Transverse colon (tissue), 4 donors: ENCODE measurements at regions not wholly inside any gene's neighbourhood (a gene's known extent, or its start where the extent isn't known, plus 50 kb on each side); places are given as distances from the start of the nearest gene placed in this dataset.
A peak's percentile ranks its signal among the peaks of the same experiment; 100 is the strongest.
"Not testable (repeated sequence)": the region's sequence is repeated elsewhere in the genome, so short reads cannot be mapped to it uniquely, and the experiment has no call there.

ENCODE experiments used
- DNase-seq: peaks from one replicate; pipeline ENCODE4 v3.0.0-alpha.2; 2019
- H3K27ac ChIP-seq, 4 donors: fragments of 200-600 bp; sonication (generic); 2 replicates each; pipeline ENCODE4 v1.5.1; 2016 to 2018; ENCODE audit warnings: inconsistent platforms in 4 of 4
- H3K27me3 ChIP-seq: fragments of 200-600 bp; sonication (generic); 2 replicates; pipeline ENCODE4 v1.5.1; 2017; ENCODE audit warnings: inconsistent platforms
- H3K36me3 ChIP-seq, 4 donors: fragments of 200-600 bp; sonication (generic); 2 replicates each; pipeline ENCODE4 v1.5.1; 2017 to 2019; ENCODE audit warnings: inconsistent platforms in 4 of 4
- H3K4me1 ChIP-seq, 4 donors: fragments of 200-600 bp; sonication (generic); 2 replicates each; pipeline ENCODE4 v1.5.1; 2017 to 2020; ENCODE audit warnings: inconsistent platforms in 4 of 4
- H3K4me3 ChIP-seq, 4 donors: fragments of 200-600 bp; sonication (generic); 1 replicate in 1 of 4; 2 replicates in 3 of 4; pipeline versions ENCODE4 v1.5.1 to v1.6.1; 2017 to 2019; ENCODE audit warnings: inconsistent platforms in 4 of 4
- H3K9me3 ChIP-seq, 2 donors: fragments of 200-600 bp; sonication (generic); 2 replicates each; pipeline ENCODE4 v1.5.1; 2017 to 2019; ENCODE audit warnings: inconsistent platforms in 2 of 2
- EP300 ChIP-seq: sonication (generic); formaldehyde crosslinking; IDR thresholded peaks from one replicate; pipeline ENCODE4 v1.6.1; 2017; ENCODE audit warnings: antibody characterized with exemption, low read depth
- POLR2A ChIP-seq: fragments of 450-650 bp; IDR thresholded peaks from one replicate; pipeline ENCODE4 v1.6.1; 2016; ENCODE audit warnings: antibody characterized with exemption, mild to moderate bottlenecking, moderate library complexity
- POLR2AphosphoS5 ChIP-seq, 3 donors: sonication (generic); formaldehyde crosslinking; IDR thresholded peaks; one replicate each; pipeline ENCODE4 v1.6.1; 2016; ENCODE audit warnings: antibody characterized with exemption in 3 of 3
- WGBS, 2 donors: methylation state at CpG; one replicate each; pipeline ENCODE4 v1.1.5; 2018; ENCODE audit warnings: low coverage in 1 of 2; 5-methylcytosine and 5-hydroxymethylcytosine counted together
- in situ Hi-C, 4 donors: fragments of 200-750 bp; cut with MboI; loops; one replicate each; pipeline versions ENCODE4 v1.15.0 to v1.15.1; 2017; ENCODE audit warnings: low sequenced_read_pairs in 3 of 4, low pct_ligation_motif_present in 1 of 4, low pct_unique_long_range_greater_than_20kb in 1 of 4
- intact Hi-C: fragments of 100-400 bp; cut with DNase I; formaldehyde crosslinking; loops from one replicate; pipeline ENCODE4 v1.15.1; 2023; ENCODE audit warnings: low total_unique reads
- small RNA-seq, 4 donors: library from RNA; depleted of rRNA; stranded (forward); fragments of <200 nt; gene quantifications; one replicate each; pipeline ENCODE3, GENCODE V24; 2016
- TF ChIP-seq, protein P1 (sequence below), 5 experiments: fragments of 200-600 bp in 3 of 5; fragments of 450-650 bp in 2 of 5; sonication (generic) in 3 of 5; IDR thresholded peaks; 1 replicate in 2 of 5; 2 replicates in 3 of 5; pipeline ENCODE4 v1.5.1; 2016 to 2017; ENCODE audit warnings: antibody characterized with exemption in 5 of 5, inconsistent platforms in 3 of 5, mild to moderate bottlenecking in 2 of 5, moderate library complexity in 1 of 5

DNA sequence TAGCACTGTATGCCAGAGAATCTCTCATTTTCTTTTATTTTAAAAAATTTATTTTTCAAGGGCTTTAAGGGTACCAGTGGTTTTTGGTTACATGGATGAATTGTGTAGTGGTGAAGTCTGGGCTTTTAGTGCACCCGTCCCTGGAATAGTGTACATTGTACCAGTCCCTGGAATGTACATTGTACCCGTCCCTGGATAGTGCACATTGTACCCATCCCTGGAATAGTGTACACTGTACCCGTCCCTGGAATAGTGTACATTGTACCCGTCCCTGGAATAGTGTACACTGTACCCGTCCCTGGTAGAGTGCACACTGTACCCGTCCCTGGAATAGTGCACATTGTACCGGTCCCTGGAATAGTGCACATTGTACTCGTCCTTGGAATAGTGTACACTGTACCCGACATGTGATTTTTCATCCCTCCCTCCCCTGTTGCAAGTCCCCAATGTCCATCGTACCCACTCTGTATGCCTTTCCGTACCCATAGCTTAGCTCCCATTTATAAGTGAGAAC is 56.1 kb upstream of the HELT start:
- no peak for DNase-seq
- WGBS, 2 donors = 76 to 80% methylated on average over 1 to 11 of the region's 11 CpGs
- TF ChIP-seq, protein P1, sequence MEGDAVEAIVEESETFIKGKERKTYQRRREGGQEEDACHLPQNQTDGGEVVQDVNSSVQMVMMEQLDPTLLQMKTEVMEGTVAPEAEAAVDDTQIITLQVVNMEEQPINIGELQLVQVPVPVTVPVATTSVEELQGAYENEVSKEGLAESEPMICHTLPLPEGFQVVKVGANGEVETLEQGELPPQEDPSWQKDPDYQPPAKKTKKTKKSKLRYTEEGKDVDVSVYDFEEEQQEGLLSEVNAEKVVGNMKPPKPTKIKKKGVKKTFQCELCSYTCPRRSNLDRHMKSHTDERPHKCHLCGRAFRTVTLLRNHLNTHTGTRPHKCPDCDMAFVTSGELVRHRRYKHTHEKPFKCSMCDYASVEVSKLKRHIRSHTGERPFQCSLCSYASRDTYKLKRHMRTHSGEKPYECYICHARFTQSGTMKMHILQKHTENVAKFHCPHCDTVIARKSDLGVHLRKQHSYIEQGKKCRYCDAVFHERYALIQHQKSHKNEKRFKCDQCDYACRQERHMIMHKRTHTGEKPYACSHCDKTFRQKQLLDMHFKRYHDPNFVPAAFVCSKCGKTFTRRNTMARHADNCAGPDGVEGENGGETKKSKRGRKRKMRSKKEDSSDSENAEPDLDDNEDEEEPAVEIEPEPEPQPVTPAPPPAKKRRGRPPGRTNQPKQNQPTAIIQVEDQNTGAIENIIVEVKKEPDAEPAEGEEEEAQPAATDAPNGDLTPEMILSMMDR (IDR thresholded peaks at IDR 0.05) = no peak
- TF ChIP-seq POLR2A (no peak), POLR2AphosphoS5 (IDR thresholded peaks at IDR 0.05) (no peak), EP300 (no peak)

GRCh38 chr4:184965230-184966050 is 52.9 kb upstream of the HELT start:
- H3K27me3 ChIP-seq, H3K27ac ChIP-seq, DNase-seq, in situ Hi-C loops, intact Hi-C loops, H3K4me3 ChIP-seq, H3K9me3 ChIP-seq, H3K36me3 ChIP-seq: not testable (repeated sequence)
- peaks cover 4 to 21% (median 11%) of the 10 kb centered on the region in 4 donors for H3K4me1 ChIP-seq
- 92% methylated on average over 18 to 31 of the region's 50 CpGs for WGBS, 2 donors

More for the DNA sequence above, 56.1 kb upstream of the HELT start:
- in situ Hi-C loops (no loop called here), intact Hi-C loops (no loop called here)
- H3K36me3 ChIP-seq = no peaks in the 10 kb centered on the region
- H3K4me3 ChIP-seq = no peak overlapping the region
- H3K27ac ChIP-seq = no peak overlapping the region
- peaks cover 0 to 9% (median 4%) of the 10 kb centered on the region in 4 donors for H3K4me1 ChIP-seq
- H3K9me3 ChIP-seq = no peaks in the 10 kb centered on the region
- no peaks in the 10 kb centered on the region for H3K27me3 ChIP-seq

GRCh38 chr4:184966051-184966691 is 52.1 kb upstream of the HELT start:
- H3K4me3 ChIP-seq, intact Hi-C loops, H3K36me3 ChIP-seq, in situ Hi-C loops, H3K27me3 ChIP-seq, H3K9me3 ChIP-seq, H3K27ac ChIP-seq, DNase-seq: not testable (repeated sequence)
- H3K4me1 ChIP-seq = peaks cover 4 to 21% (median 10%) of the 10 kb centered on the region in 4 donors
- WGBS, 2 donors = 97% methylated on average over 17 to 22 of the region's 42 CpGs

- H3K4me3 ChIP-seq, DNase-seq, H3K9me3 ChIP-seq, H3K27me3 ChIP-seq, H3K36me3 ChIP-seq, in situ Hi-C loops, intact Hi-C loops: not testable (repeated sequence)
- H3K27ac ChIP-seq = peak overlapping the region in 1 of 4 donors; percentile 46
- H3K4me1 ChIP-seq = peaks cover 4 to 14% (median 6%) of the 10 kb centered on the region in 4 donors
- 86 to 91% methylated on average over 7 to 15 of the region's 15 CpGs for WGBS, 2 donors
Observed at GRCh38 chr4:184967699-184968098, 50.6 kb upstream of the HELT start.

GRCh38 chr4:184968366-184968765 is 49.9 kb upstream of the HELT start:
- H3K27me3 ChIP-seq = no peaks in the 10 kb centered on the region
- no peaks in the 10 kb centered on the region for H3K36me3 ChIP-seq
- TF ChIP-seq POLR2A = no peak
- TF ChIP-seq, protein P1 (IDR thresholded peaks at IDR 0.05) = no peak
- TF ChIP-seq EP300 = no peak
- TF ChIP-seq POLR2AphosphoS5 (IDR thresholded peaks at IDR 0.05) = no peak
- peaks cover 4 to 14% (median 6%) of the 10 kb centered on the region in 4 donors for H3K4me1 ChIP-seq
- 45 to 54% methylated on average over 3 of the region's 3 CpGs for WGBS, 2 donors
- no peaks in the 10 kb centered on the region for H3K9me3 ChIP-seq
- H3K27ac ChIP-seq = peak overlapping the region in 3 of 4 donors; percentile 37 to 46 (median 46)
- in situ Hi-C loops (no loop called here), intact Hi-C loops (no loop called here)
- no peak overlapping the region for H3K4me3 ChIP-seq
- no peak for DNase-seq

Small RNA genes lying in the stretch of these regions (small RNA-seq; reads per million reads assigned to genes)
- gene MIR4455 = 0 reads per million in 4 donors
